Caco-2 (cell line): ENCODE measurements at regions not wholly inside any gene's neighbourhood (a gene's known extent, or its start where the extent isn't known, plus 50 kb on each side); places are given as distances from the start of the nearest gene placed in this dataset.

ENCODE experiments used
- BruUV-seq: library from RNA; stranded (reverse); fragments of 400-500 nt; replicated peaks from 2 replicates; lab custom pipeline; 2021; lab: Mats Ljungman, UMichigan
- CTCF ChIA-PET: fragments of 300-600 bp; sonication (Branson Sonifier 250); formaldehyde crosslinking; loops from one replicate; lab custom pipeline; 2022; ENCODE audit warnings: antibody characterized with exemption; lab: Charles Lee
- POLR2A ChIA-PET: fragments of 300-600 bp; sonication (Branson Sonifier 250); formaldehyde crosslinking; loops from one replicate; lab custom pipeline; 2022; ENCODE audit warnings: antibody characterized with exemption; lab: Charles Lee
- DNase-seq, 2 experiments: peaks; one replicate each; pipeline versions ENCODE4 v3.0.0 to v3.0.0-alpha.2; 2020 to 2022
- H3K27me3 ChIP-seq: replicated peaks from 2 replicates; pipeline ENCODE4 v1.6.0; 2011; ENCODE audit warnings: low read length; ENCODE audit not compliant: control insufficient read depth, insufficient read depth
- H3K36me3 ChIP-seq: 2 replicates; pipeline ENCODE4 v1.5.1; 2011; ENCODE audit warnings: low read length; ENCODE audit not compliant: control insufficient read depth, insufficient read depth
- H3K4me1 ChIP-seq: fragments of 250-450 bp; sonication (Bioruptor Pico); 2 replicates; pipeline ENCODE4 v1.5.1; 2020; ENCODE audit warnings: mild to moderate bottlenecking
- H3K4me3 ChIP-seq: 2 replicates; pipeline ENCODE4 v1.5.1; 2011; ENCODE audit warnings: low read depth, mild to moderate bottlenecking, control low read depth, low read length
- H3K9me3 ChIP-seq: fragments of 250-450 bp; sonication (Bioruptor Pico); 2 replicates; pipeline ENCODE4 v1.5.1; 2020; ENCODE audit warnings: mild to moderate bottlenecking, moderate library complexity
- H3K27ac Mint-ChIP-seq: one replicate; pipeline ENCODE4 v1.8.0; 2022; ENCODE audit warnings: mixed read lengths; ENCODE audit not compliant: unreplicated experiment
- H3K27me3 Mint-ChIP-seq: one replicate; pipeline ENCODE4 v1.8.0; 2022; ENCODE audit warnings: mixed read lengths; ENCODE audit not compliant: insufficient read depth, unreplicated experiment
- H3K36me3 Mint-ChIP-seq: one replicate; pipeline ENCODE4 v1.8.0; 2022; ENCODE audit warnings: mild to moderate bottlenecking, mixed read lengths; ENCODE audit not compliant: insufficient read depth, unreplicated experiment
- H3K4me1 Mint-ChIP-seq: one replicate; pipeline ENCODE4 v1.8.0; 2022; ENCODE audit warnings: low read depth, mixed read lengths; ENCODE audit not compliant: unreplicated experiment
- H3K4me3 Mint-ChIP-seq: one replicate; pipeline ENCODE4 v1.8.0; 2022; ENCODE audit warnings: mild to moderate bottlenecking, moderate library complexity, mixed read lengths; ENCODE audit not compliant: unreplicated experiment
- H3K9me3 Mint-ChIP-seq: one replicate; pipeline ENCODE4 v1.8.0; 2022; ENCODE audit warnings: mixed read lengths; ENCODE audit not compliant: unreplicated experiment
- CTCF ChIP-seq, 2 experiments: fragments of 200-600 bp in 1 of 2; IDR thresholded peaks; 1 replicate in 1 of 2; 2 replicates in 1 of 2; pipeline versions ENCODE4 v1.5.1 to v1.8.0; 2011 to 2022; ENCODE audit warnings: antibody characterized with exemption in 1 of 2, control low read depth in 1 of 2, inconsistent platforms in 1 of 2, low read depth in 1 of 2, low read length in 1 of 2, mild to moderate bottlenecking in 1 of 2, moderate library complexity in 1 of 2; ENCODE audit not compliant: insufficient read depth in 1 of 2, severe bottlenecking in 1 of 2, unreplicated experiment in 1 of 2
- intact Hi-C: fragments of 100-400 bp; cut with micrococcal nuclease; formaldehyde crosslinking; loops from one replicate; pipeline ENCODE4 v1.10.0; 2022; ENCODE audit not compliant: unreplicated experiment

- POLR2A ChIA-PET, result no interaction called here
- intact Hi-C loops, result no loop called here
- CTCF ChIA-PET, result no interaction called here
These were observed 529.9 kb downstream of the SLITRK1 start for GRCh38 chr13:83352391-83352790.

GRCh38 chr13:83350569-83350968 is 531.7 kb downstream of the SLITRK1 start:
- Mint-ChIP-seq H3K27me3 (peaks cover 3% of the 10 kb centered on the region), H3K4me1 (no peaks in the 10 kb centered on the region), H3K9me3 (no peaks in the 10 kb centered on the region), H3K4me3 (no peak overlapping the region), H3K36me3 (no peaks in the 10 kb centered on the region), H3K27ac (no peak overlapping the region)
- intact Hi-C loops, result no loop called here
- Histone ChIP-seq H3K9me3 (no peaks in the 10 kb centered on the region), H3K4me1 (no peaks in the 10 kb centered on the region), H3K27me3 (no peaks in the 10 kb centered on the region), H3K36me3 (no peaks in the 10 kb centered on the region), H3K4me3 (no peak overlapping the region)
- DNase-seq, result no peak
- no peak for TF ChIP-seq CTCF (IDR thresholded peaks at IDR 0.05; ENCODE audit: insufficient read depth in 1 of 2, low read depth in 1 of 2, low read length in 1 of 2, severe bottlenecking in 1 of 2, unreplicated experiment in 1 of 2)
- ChIA-PET POLR2A (no interaction called here), CTCF (no interaction called here)
- no TSS peak for BruUV-seq

More at GRCh38 chr13:83352391-83352790, 529.9 kb downstream of the SLITRK1 start:
- H3K4me3 Mint-ChIP-seq, result no peak overlapping the region
- no TSS peak for BruUV-seq
- H3K27ac Mint-ChIP-seq, result no peak overlapping the region
- no peak for TF ChIP-seq CTCF (IDR thresholded peaks at IDR 0.05; ENCODE audit: insufficient read depth in 1 of 2, low read depth in 1 of 2, low read length in 1 of 2, severe bottlenecking in 1 of 2, unreplicated experiment in 1 of 2)
- H3K9me3 Mint-ChIP-seq, result no peaks in the 10 kb centered on the region
- H3K4me3 ChIP-seq, result no peak overlapping the region
- H3K27me3 ChIP-seq, result no peaks in the 10 kb centered on the region
- H3K4me1 ChIP-seq, result no peaks in the 10 kb centered on the region
- H3K36me3 ChIP-seq, result no peaks in the 10 kb centered on the region
- H3K4me1 Mint-ChIP-seq, result no peaks in the 10 kb centered on the region
- H3K36me3 Mint-ChIP-seq, result no peaks in the 10 kb centered on the region
- peaks cover 3% of the 10 kb centered on the region for H3K27me3 Mint-ChIP-seq
- no peak for DNase-seq
- no peaks in the 10 kb centered on the region for H3K9me3 ChIP-seq

- ChIA-PET CTCF (no interaction called here), POLR2A (no interaction called here)
- no peak for DNase-seq
- Histone ChIP-seq H3K4me1 (no peaks in the 10 kb centered on the region), H3K9me3 (no peaks in the 10 kb centered on the region), H3K4me3 (no peak overlapping the region), H3K27me3 (no peaks in the 10 kb centered on the region), H3K36me3 (no peaks in the 10 kb centered on the region)
- TF ChIP-seq CTCF (IDR thresholded peaks at IDR 0.05; ENCODE audit: insufficient read depth in 1 of 2, low read depth in 1 of 2, low read length in 1 of 2, severe bottlenecking in 1 of 2, unreplicated experiment in 1 of 2), result no peak
- Mint-ChIP-seq H3K4me3 (no peak overlapping the region), H3K4me1 (no peaks in the 10 kb centered on the region), H3K27me3 (no peaks in the 10 kb centered on the region), H3K36me3 (no peaks in the 10 kb centered on the region), H3K9me3 (no peaks in the 10 kb centered on the region), H3K27ac (no peak overlapping the region)
- BruUV-seq, result no TSS peak
- intact Hi-C loops, result no loop called here
These were observed 537.8 kb downstream of the SLITRK1 start for GRCh38 chr13:83344518-83344917.
